C4-2B (cell line): ENCODE measurements at regions not wholly inside any gene's neighbourhood (a gene's known extent, or its start where the extent isn't known, plus 50 kb on each side); places are given as distances from the start of the nearest gene placed in this dataset.

Experiments
- ZFX ChIP-seq: fragments of 450-650 bp; IDR thresholded peaks from 2 replicates; pipeline ENCODE4 v1.6.1; 2017
- TF ChIP-seq, protein P1 (sequence below): fragments of 450-650 bp; conservative IDR thresholded peaks from 2 replicates; pipeline ENCODE4 v1.5.1; 2017; ENCODE audit warnings: mild to moderate bottlenecking

DNA sequence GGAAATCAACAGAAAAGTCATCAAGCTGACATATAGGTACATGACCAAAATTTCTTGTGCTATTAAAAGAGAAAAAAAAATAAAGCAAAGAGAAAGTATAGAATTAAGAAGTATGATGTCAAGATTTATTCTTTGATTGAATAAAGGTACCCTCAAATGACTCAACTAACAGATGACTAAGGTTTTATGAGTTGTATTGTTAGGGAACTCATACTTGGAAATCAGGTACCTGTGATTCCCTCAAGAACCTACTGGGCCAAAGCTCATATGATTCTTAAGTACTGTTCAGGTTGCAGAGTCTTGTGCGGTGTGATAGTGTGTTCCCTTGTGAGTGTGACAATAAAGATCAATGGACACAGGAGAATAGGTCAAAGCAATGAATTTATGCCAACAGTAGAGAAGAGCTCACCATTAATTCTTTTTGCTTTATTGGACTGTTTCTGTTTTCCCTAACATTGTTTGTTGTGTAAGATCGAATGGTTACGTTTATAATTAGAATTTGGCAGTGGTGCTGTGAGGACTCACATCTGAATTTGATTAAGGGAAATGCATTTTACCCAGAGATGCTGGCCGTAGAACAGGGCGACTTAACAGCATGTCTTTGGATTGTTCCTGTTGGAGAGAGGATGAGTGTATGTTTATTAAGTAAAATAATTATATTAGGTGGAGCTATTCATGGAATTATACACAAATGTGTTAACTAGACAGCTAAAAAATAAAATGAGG is 293.2 kb upstream of the SEMA3D start:
- TF ChIP-seq, protein P1, sequence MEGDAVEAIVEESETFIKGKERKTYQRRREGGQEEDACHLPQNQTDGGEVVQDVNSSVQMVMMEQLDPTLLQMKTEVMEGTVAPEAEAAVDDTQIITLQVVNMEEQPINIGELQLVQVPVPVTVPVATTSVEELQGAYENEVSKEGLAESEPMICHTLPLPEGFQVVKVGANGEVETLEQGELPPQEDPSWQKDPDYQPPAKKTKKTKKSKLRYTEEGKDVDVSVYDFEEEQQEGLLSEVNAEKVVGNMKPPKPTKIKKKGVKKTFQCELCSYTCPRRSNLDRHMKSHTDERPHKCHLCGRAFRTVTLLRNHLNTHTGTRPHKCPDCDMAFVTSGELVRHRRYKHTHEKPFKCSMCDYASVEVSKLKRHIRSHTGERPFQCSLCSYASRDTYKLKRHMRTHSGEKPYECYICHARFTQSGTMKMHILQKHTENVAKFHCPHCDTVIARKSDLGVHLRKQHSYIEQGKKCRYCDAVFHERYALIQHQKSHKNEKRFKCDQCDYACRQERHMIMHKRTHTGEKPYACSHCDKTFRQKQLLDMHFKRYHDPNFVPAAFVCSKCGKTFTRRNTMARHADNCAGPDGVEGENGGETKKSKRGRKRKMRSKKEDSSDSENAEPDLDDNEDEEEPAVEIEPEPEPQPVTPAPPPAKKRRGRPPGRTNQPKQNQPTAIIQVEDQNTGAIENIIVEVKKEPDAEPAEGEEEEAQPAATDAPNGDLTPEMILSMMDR: no peak
- TF ChIP-seq ZFX: no peak
